ENCODE measurements at regions not wholly inside any gene's neighbourhood (a gene's known extent, or its start where the extent isn't known, plus 50 kb on each side); places are given as distances from the start of the nearest gene placed in this dataset.

DNA sequence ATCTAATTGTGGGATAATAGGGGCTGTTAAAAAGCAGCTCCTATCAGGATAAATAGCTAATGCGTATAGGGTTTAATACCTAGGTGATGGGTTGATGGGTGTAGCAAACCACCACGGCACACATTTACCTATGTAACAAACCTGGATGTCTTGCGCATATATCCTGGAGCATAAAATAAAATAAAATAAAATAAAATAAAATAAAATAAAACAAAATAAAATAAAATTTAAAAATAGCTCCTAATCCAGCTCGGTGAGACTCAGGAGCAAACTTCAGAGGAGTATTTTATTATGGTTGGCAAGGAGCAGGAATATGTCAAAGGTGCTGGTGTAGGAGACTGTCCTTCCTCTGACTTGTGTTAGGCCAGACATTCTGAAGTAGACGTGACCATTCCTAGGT, 721.0 kb downstream of the BCL11B start:
- DNase-seq: no peak

DNA sequence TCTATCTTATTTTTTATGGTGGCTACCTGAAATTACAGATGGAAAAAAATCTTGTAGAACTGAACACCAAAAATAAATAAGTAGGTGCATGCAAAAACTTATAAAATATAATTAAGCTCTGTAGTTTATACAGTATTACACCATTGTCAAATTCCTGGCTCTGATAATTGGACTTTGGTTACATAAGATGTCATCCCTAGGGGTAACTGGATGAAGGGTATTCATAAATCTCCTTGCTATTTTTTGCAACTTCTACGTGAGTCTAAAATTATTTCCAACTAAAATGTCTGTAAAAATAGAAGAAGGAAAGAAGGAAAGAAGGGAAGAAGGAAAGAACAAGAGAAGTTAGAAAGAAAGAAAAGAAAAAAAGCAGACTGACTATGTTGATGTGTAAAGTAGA, 716.6 kb downstream of the BCL11B start:
- DNase-seq: no peak

DNA sequence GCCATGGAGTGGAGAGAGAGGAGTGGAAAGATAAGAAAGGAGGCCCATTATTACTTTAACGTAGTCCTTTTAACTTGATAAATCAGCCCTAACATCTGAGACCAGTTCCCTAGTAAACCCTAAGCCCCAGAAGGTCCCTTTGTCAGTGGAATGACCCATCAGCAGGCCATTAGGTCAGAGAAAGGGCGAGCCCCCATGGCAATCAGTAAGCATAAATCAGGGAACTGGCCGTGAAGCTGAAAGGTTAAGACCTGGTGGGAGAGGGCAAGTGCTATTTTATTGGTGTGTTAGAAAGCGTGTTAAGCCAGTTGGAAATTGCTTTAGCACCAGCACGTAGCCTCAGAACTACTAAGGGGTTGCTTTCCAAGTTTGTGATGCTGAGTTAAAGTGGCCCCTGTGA, 708.0 kb downstream of the BCL11B start:
- DNase-seq: no peak

DNA sequence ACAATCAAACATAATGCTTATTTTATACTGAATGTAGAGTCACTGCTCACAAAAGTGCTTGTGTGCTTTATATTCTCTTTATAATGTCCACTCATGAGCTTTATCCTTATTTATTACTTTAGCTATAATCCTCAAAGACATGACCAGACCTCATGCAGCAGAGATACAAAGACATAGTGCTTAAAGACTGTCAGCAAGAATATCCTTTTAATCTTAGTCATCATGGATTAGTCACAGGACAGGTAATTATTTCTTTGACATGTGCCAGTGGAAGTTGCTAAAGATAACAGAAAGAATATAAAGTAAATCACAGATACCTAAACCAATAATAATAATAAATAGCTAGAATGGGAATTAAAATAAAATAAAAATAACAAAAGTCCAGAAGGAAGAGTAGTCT, 707.5 kb downstream of the BCL11B start:
- no peak for DNase-seq

DNA sequence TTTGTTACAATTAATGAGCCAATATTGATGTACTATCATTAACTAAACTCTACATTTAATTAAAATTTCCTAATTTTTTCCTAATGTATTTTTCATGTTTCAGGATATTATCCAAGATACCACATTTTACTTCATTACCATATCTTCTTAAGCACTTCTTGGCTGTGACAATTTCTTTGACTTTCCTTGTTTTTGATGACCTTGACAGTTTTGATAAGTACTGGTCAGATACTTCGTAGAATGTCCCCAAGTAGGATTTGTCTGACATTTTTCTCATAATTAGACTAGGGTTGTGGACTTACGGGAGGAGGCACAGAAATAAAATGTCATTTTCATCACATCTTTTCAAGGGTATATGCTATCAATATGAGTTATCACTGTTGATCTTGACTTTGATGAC, 700.9 kb downstream of the BCL11B start:
- DNase-seq: no peak

DNA sequence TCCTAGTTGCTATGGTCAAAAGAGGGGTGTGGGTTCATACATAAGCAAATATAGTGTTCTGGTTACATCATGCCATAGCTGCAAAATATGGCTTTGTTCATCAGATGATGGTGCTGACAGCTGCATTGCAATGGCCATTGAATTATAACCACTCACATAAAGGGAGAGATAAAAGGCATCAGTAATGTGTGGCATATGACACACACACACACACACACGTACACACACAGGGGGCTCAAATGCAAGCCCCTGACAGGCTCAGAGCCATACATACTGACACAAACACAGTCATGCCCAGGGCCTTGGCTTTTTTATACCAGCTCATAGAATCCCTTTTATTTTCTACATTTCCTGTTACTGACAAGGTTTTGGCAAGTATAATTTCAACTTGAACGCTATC, 698.9 kb downstream of the BCL11B start:
- DNase-seq: no peak

DNA sequence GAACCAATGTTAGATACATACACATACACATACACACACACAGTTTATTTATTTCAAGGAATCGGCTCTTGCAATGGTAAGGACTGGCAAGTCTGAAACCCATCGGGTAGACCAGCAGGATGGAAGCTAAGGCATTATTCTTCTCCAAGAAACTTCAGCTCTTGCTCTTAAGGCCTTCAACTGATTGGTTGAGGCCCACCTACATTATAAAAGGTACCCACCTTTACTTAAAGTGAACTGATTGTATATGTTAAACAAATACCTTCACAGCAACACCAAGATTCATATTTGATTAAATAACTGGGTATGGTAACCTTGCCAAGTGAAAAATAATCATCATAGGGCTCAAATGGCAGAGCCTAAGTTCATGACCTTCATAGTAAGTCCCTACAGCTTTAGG, 695.5 kb downstream of the BCL11B start:
- DNase-seq: no peak

DNA sequence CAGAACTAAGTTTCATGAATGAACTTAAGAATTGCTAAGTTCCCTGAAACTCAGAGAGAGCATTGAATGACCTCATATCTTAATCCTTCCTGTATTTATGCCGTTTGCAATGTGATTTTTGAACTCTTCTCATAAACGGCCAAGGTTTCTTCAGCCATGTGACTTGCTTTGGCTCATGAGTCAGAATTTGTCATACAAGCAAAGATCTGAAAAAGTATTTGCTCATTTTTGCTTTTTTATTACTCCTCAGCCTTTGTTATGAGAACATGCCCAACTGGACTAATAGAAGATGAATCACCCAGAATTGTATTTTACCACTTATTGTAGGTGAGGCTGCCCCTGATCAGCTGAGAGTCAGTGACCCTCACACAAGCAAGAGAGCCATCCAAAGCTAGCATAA, 693.8 kb downstream of the BCL11B start:
- no peak for DNase-seq

DNA sequence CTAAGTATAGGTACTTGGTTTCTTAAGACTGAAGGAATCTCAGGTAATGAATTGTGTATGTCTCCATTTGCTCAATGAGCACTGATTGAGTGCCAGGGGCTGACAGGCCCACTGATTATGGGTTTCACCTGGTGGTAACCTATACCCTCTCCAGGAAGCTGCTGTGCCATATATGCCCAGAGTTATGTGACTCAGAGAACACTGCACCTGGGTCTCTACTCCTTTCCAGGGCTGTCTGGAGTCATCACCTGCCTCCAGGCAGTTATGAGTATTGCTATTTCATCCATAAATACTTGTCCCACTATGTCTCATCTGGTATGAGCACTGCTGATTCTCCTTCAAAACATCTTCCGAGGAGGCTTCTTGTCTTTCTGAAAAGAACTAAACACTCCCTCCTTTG, 692.9 kb downstream of the BCL11B start:
- DNase-seq: no peak

DNA sequence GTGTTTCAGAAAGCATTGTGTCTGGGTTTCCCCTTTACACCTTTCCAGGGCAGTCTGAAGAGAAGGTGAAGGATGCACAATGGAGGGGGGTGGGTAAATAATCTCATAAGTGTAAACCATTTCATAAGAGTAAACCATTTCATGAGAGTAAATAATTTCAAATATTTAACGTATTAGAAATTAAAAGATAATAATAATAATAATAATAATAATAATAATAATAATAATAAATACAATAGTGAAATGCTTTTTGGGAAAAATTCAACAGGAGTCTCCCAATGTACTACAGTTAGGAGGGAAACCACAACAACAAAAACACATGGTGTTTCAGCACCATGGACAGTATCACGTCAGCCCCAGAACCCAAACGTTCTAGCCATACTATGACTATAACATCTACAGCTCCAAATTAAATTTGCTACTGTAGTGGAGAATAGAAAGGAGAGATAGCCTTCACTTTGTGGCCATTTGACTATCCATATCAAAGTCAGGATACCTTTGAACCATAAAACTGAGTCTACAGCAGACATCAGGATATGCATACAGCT, 691.8 kb downstream of the BCL11B start:
- no peak for DNase-seq

DNA sequence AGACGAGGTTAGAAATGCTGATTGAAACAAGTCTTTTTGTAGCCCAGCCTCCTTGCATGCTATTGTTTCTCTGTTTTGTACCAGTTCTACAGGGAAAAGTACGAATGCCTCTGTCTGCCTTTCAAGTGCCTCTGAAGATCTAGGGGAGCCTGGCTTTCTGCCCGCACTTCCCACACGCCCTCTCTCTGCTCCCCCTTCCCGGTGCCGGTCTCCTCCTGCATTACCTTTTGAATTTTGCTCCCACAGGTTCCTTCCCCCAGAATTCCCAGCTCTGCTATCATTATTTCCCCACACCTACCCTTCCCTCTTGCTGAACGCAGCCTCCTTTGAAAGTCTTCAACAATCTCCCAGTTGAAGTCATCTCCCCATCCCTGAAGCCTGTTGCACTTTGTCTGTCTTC, 689.7 kb downstream of the BCL11B start:
- no peak for DNase-seq

DNA sequence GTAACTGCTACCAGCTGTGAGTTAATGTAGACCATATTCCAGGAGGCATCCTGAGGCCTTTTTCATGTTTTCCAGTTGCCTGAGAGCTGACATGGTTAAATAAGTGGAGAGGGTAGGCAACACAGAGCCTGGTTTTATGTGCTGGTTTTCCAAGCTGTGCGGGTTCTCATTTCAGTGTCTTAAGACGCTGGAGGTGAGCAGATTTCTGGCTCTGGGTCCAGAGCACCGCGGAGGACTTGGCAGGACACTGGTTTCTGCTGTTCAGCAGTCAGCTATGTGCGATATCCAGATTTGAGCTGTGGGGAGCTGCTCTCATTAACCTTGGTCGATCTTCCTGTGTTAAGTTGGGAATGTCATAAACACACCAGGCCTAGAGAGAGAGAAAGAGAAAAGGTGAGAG, 680.8 kb downstream of the BCL11B start:
- no peak for DNase-seq

DNA sequence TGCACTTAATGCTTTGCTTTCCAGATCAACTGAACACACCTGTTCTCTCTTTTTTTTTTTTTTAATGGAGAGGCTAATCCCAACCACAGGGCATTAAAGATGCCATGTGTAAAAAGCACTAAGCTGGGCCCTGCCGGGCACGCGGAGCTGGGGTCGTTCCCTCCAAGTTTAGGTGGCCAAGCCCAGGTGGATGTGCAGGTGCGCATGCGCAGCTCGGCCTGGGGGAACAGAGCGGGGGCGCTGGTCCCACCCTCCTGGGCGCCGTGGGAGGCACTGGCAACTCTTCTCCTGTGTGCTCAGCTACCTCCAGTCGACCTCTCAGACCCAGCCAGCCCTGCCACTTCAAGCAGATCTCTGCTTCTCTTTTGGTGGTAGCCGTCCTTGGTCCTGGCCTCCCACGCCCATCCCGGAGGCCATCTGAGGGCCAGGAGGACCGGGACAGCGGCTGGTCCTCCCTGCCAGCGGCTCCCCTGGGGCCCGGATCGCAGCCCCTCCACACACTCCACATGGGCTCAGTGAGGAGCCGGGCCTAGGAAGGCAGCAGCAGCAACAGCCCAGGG, 679.3 kb downstream of the BCL11B start:
- DNase-seq: no peak

DNA sequence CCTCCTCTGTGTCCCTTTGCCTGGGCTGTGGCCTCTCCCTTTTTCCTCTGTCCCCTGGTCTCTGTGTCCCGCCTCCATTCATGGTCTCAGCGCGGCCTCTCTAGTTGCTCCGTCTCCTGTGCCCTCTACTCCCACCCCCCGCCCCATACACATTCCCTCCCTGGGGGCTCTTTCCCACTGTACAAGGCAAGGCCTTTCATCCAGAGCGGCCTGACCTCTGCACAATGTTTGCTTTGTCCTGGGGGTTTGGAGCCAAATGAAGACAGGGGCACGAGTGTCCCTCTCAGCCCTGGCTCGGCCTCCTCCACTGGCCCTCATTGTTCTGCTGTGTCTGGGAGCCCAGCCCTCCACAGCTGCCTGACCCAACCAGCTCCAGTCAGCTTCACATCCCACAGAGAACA, 678.6 kb downstream of the BCL11B start:
- no peak for DNase-seq

DNA sequence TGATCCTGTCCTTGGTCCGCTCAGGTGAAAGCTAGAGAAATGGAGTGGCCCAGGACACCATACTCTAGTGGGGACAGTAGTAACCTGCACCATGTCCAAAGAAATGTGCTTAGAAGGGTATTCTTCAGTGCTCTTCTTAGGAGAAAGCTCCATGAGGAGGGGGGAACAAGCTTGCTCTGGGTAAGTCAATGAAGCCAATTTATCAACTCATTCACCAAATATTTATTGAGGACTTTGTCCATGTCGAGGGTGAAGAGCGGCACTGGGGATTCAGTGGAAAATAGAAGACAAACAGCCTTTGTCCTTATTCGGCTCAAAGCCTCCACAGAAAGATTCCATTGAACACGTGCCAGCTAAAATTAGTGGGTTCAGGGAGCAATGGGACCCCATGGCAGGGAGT, 677.8 kb downstream of the BCL11B start:
- DNase-seq: no peak

DNA sequence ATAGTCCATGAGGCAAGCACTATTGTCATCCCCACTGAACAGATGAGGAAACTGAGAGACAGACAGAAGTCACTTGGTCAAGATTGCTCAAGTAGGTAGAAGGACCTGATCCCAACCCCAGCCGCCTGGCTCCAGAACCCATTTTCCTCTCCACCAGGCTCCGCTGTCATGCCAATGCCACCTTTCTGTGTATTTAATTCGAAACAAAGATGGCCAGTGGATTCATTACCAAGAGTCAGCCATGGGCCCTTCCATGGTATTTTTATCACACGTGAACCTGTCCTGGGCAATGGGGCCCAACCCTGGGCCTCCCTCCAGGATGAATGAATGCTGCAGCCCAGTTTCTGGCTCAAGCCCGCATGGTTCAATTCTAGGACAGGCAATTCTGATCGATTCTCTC, 673.4 kb downstream of the BCL11B start:
- DNase-seq: no peak

DNA sequence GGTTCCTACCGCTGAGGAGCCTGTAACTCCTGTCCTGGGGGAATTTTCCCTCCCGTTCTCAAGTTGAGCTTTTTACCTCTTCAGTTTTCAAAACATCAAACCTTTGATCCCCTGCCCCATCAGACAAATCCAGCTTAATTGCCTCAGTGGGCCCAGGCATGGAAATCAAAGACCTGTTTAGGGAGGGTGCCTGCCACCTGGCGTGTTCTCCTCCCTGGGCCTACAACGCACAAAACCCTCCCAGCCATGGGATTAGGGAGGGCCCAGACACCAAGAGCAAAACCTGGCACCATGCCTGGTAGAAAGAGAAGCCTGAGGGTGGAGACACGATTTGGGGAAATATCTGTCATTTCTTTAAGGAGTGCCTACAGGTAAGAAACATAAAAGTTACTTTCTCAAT, 672.9 kb downstream of the BCL11B start:
- DNase-seq: no peak

DNA sequence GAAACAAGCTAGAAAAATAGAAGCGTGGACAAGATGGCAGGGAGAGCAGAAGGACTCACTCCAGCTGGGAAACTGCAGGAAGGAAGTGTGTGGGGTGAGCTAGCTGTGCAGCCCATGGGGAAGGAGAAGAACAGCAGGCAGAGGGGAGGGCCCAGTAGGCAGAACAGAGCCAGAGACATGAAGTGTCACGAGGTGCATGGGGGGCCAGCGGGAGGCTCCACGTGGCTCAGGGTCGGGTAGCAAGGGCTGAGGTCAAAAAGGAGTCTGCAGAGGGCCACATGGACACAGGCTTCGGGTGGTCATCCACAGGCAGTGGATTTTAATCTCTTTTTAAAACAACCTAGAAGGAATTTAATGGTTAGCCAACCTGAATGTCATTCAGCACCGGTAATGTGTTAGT, 669.0 kb downstream of the BCL11B start:
- no peak for DNase-seq

DNA sequence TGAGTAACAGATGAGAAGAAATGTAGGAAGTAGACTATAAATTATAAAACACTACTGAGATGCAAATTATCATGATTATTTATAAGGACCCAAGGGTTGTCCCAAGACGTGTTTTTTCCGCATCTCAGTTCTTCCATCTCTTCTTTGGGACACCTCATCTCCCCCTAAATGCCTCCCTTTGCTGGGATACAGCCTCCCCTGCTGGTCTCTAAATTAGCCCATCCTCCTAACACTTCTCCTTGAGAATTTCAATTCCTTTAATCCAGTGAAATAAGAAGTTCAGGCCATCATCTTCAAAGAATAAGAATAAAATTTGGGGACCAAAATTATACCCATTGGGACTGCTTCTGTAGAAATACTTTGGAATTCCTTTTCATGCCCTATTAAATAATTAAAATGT, 667.0 kb downstream of the BCL11B start:
- DNase-seq: no peak

DNA sequence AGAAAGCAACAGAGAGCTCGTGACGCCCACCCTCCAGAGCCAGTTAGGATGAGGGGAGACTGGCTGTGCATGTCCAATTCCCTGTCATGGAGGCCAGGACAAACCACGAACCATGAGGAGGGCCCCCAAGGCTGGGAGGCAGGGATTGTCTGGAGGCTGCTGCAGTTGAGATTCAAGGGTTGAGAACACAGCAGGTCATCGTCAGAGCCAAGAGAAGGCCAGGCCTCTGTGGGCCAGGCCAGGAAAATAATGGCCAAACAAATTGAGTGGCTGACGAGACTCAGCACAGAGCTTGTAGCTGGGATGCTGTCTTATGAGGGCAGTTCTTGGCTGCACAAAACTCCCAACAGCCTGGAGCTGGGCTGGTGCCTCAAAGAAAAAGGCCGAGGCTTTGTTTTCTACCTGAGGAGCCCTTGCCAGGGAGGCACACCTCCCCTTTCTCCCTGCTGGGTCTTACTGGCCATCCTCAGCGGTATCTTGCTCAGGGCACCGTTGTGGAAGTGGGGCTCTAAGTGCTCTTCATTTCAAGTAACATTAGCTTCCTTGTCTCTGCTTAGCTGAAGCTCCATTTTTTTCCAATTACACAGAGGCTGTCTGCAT, 665.9 kb downstream of the BCL11B start:
- no peak for DNase-seq

DNA sequence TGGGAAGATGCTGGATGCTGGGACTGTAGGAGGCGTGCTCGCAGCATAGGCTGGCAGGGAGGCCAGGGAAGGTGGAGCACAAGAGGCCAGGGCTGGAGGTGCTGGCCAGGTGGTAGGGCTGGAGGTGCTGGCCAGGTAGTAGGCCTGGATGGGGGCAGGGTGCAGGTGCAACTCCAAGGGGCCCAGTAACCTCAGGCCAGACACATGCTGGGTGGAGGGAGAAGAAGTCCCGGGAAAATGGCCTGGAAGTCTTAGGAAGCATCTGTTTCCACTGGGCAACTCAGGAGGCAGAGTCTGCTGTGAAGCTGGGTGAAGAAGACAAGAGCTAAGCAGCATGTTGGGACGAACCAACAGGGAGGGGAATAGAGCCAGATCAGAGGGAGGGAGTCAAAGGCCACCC, 665.2 kb downstream of the BCL11B start:
- DNase-seq: no peak

DNA sequence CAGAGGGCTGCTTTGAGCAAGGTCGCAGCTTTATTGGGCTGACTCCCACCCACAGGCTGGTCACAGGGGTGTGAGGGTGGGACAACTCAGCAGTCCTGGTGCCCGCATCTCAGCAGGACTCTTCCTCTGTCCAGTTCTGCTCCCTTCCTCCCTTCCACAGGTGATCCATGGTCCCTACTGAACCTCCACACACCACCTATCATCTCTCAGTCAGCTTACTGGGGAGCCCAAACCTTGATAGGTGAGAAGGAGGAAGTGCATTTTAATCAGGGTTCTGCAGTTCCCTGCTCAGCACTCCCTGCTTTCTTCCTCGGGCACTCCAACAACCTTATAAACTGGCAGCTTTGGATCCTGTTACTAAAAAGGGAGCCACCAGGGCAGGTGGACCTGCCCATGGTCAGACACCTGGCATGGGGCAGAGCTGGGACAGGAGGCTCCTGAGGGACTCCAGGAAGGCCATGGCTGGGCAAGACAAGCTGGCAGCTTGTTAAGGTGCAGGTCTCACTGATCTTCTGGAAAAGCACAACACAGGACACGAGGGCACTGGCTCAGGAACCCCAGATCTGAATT, 664.6 kb downstream of the BCL11B start:
- DNase-seq: no peak

DNA sequence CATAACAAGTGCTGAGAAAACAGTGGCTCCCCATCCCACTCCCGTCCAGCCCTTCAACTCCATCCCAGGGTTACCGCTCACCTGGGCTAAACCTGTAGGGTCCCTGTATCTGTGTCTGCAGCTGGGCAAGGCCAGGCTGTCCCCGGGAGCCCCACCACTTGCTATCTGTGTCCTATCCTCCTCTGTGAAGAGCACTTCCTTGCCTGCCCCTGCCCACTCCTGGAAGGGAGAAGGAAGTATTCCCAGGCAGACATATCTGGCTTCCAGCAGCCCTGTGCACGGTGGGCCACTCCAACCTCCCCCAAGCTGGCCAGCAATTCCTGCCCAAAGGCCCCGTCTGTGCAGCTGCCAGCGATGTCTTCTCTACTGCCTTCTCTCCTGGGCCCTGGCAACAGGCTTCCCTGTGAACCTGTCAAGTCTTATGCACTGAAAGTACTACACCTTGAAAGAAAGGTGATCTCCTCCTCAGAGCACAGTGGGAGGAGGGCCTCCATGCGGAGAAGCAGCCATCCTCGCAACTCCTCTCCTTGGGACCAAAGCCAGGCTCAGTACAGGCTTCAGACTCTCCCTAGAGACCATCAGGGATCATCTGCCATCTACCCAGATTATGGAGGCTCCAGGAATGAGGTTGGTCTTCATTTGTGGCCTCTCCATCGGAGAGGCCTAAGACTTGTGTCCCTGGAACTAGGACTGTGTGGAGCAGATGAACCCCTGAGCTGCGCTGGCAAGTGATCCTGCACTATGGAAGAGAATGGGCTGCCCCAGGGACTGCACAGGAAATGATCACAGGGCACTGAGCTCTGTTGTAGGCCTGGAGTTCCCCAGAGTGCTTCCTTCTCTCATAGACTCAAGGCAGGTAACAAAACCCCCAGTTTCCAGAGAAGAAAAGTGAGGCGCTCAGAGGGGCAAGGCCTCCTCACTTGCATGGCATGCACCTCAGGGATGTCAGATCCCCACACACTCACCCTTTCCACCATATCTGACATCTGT, 663.6 kb downstream of the BCL11B start:
- DNase-seq: no peak
